ENCODE measurements at regions not wholly inside any gene's neighbourhood (a gene's known extent, or its start where the extent isn't known, plus 50 kb on each side); places are given as distances from the start of the nearest gene placed in this dataset.

DNA sequence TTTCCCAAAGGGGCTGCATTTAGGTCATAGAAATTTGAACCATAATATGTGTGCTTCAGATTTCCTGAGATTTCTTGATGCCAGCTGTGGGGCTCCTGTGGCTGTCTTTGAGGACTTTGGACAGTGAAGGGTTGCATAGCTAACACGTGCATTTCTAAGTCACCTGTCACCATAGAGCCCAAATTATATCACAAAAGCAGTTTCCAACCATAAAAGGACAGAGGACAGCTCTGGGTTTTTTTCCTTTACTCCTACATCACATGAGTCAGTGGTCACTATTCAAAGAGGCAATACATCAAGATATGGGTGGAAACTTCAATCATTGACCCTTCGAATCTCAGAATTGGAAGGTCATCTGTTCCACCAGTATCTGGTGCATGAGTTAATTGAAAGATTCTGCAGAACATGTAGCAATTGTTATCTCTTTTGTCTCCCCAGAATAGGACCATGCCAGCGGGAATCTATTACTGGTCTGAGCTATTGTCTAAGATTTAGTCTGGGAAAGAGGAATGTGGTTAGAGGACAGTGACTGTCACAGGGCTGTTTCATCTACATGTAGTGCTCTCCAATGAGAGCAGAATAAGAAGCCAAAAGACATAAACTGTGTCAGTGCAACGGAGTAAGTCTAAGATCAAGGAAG, 133.5 kb downstream of the AASDH start:
- DNase-seq (ENCODE audit: extremely low read depth, low read depth) = no peak
- TF ChIP-seq, protein P1, sequence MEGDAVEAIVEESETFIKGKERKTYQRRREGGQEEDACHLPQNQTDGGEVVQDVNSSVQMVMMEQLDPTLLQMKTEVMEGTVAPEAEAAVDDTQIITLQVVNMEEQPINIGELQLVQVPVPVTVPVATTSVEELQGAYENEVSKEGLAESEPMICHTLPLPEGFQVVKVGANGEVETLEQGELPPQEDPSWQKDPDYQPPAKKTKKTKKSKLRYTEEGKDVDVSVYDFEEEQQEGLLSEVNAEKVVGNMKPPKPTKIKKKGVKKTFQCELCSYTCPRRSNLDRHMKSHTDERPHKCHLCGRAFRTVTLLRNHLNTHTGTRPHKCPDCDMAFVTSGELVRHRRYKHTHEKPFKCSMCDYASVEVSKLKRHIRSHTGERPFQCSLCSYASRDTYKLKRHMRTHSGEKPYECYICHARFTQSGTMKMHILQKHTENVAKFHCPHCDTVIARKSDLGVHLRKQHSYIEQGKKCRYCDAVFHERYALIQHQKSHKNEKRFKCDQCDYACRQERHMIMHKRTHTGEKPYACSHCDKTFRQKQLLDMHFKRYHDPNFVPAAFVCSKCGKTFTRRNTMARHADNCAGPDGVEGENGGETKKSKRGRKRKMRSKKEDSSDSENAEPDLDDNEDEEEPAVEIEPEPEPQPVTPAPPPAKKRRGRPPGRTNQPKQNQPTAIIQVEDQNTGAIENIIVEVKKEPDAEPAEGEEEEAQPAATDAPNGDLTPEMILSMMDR (IDR thresholded peaks at IDR 0.05; ENCODE audit: low read depth, low read length) = no peak

DNA sequence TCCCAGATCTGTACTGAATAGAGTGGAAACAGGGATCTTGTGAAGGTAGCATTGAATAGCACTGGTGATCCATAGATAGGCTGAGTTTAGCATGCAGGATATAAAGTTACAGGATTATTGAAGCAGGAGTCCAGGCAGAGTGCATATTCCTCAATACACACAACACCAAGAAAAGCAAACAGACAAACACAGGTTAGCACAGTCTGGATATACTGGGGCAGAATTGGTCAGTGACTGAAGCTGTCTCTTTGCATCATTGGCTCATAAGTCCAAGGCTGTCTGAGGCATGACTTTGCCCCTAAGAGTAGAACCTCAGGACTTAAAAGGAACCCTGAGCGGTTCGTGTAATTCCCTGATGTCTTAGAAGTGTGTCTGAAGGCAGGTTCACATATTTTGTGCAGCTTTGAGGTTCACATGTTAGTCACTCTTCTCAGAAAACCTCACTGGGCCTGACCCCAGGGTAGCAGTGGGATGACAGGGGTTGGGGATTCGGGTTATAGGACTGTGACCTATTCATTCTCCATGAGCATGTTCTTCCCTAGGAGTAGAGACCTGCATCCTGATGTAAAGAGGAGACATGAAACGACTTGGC, 134.6 kb downstream of the AASDH start:
- TF ChIP-seq, protein P1 (IDR thresholded peaks at IDR 0.05; ENCODE audit: low read depth, low read length) = no peak
- DNase-seq (ENCODE audit: extremely low read depth, low read depth) = no peak

DNA sequence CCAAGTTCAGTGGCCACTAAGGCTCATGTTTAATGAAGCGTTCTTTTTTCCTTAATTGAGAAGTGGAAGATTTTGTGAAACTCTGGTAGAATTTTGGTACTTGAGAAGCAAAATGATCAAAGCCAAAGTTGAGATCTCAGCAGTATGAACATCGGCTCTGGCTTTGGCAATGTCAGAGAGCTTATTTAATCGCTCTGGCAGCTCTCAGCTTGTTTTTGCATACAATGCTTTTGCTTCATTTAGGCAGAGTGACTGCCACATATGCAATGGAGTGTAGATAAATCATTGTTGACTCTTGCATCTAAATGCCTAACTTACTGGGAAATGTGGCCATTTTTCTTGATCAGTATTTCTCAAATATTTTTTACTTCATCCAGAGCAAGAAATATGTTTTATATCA, 135.7 kb downstream of the AASDH start:
- TF ChIP-seq, protein P1 (IDR thresholded peaks at IDR 0.05; ENCODE audit: low read depth, low read length) = no peak

GRCh38 chr4:56250776-56251175, 136.5 kb downstream of the AASDH start:
- TF ChIP-seq, protein P1 (IDR thresholded peaks at IDR 0.05; ENCODE audit: low read depth, low read length) = no peak
- DNase-seq (ENCODE audit: extremely low read depth, low read depth) = no peak

More for the DNA sequence above, 135.7 kb downstream of the AASDH start:
- no peak for DNase-seq (ENCODE audit: extremely low read depth, low read depth)

GRCh38 chr4:56247646-56248045, 139.6 kb downstream of the AASDH start:
- TF ChIP-seq, protein P1 (IDR thresholded peaks at IDR 0.05; ENCODE audit: low read depth, low read length) = no peak
- DNase-seq (ENCODE audit: extremely low read depth, low read depth) = no peak

DNA sequence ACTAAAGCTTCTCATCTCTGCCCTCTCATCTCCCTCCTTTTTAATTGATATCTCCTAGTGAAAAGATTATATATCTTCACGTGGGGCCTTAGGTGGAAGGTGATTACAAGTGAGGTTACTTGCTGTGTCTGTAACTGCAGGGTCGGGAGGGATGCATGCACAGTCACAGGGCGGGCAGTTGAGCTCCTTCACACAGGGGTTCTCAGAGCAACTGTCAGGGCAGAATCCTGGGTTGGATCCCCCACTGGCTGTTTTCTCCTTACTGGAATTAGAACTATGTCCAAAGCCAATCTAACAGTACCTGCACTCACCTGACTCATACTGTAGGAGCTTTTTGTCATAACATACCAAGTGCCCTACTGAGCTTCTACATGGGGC, 141.1 kb downstream of the AASDH start:
- no peak for DNase-seq (ENCODE audit: extremely low read depth, low read depth)
- TF ChIP-seq, protein P1 (IDR thresholded peaks at IDR 0.05; ENCODE audit: low read depth, low read length) = no peak

DNA sequence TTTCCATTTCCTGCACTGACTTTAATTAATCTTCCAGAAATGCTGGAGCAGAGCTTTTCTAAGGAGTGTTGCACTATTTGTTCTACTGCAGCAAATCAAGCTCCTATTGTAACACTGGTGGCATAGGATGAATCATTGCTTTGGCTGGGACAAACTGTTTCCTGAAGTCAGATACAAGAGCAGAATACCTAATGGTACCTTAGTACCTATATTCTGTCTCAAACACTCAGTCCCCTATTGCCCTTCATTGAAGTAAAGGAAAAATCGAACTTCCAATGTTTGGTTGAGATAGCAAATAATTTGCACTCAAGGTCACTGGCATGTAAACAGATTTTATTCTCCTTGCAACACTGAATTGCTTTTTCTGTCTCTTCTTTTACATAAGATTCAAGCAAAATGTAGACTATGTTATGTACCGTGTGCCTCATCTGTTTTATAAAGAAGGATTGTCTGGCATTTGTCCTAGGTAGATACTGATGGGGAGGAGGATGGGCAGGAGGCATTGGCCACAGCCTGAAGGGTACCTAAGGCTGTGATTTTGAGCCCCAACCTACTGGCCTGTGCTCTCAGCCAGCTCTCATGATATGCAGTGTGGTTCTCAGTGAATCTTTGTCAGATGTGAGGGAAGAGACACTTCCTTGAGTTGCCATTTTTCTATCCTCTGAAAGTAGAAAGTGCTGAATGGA, 141.6 kb downstream of the AASDH start:
- TF ChIP-seq, protein P1 (IDR thresholded peaks at IDR 0.05; ENCODE audit: low read depth, low read length) = no peak
- no peak for DNase-seq (ENCODE audit: extremely low read depth, low read depth)

All from AG09319 (cell line).